HepG2 (cell line): ENCODE measurements at regions not wholly inside any gene's neighbourhood (a gene's known extent, or its start where the extent isn't known, plus 50 kb on each side); places are given as distances from the start of the nearest gene placed in this dataset.

ENCODE experiments used
- ATAC-seq: fragments of 200-7000 bp; cut with Tn5 transposase; 3 replicates; pipeline ENCODE4 v1.9.1; 2020; ENCODE audit warnings: mild to moderate bottlenecking, moderate library complexity
- BruUV-seq: library from RNA; stranded (reverse); fragments of 400-500 nt; replicated peaks from 2 replicates; lab custom pipeline; 2021; lab: Mats Ljungman, UMichigan
- CTCF ChIA-PET: fragments of 300-600 bp; formaldehyde crosslinking; extraction: SDS; loops from one replicate; lab custom pipeline; 2021; ENCODE audit warnings: low total read pairs, inconsistent platforms, low intra/inter-chr PET ratio; lab: Yijun Ruan, JAX
- POLR2A ChIA-PET: fragments of 350-600 bp; sonication (Branson Sonifier 250); formaldehyde crosslinking; loops from one replicate; lab custom pipeline; 2020; ENCODE audit warnings: antibody characterized with exemption, inconsistent platforms; lab: Yijun Ruan, JAX
- DNase-seq: peaks from one replicate; pipeline ENCODE4 v3.0.0-alpha.2; 2015; ENCODE audit warnings: low spot score
- FAIRE-seq: peaks from 3 replicates; lab custom pipeline; 2011; peaks lifted over from hg19 to GRCh38; lab: Jason Lieb, UNC
- H2AFZ ChIP-seq: one replicate; pipeline ENCODE4 v1.6.1; 2011; ENCODE audit warnings: low read length, inconsistent platforms
- H3K27ac ChIP-seq: fragments of 300-600 bp; 3 replicates; pipeline ENCODE4 v1.8.0; 2011; ENCODE audit warnings: mixed run types, mild to moderate bottlenecking, mixed read lengths, low read length, inconsistent platforms; ENCODE audit not compliant: insufficient read depth; ENCODE audit errors: extremely low read length
- H3K27me3 ChIP-seq, 2 experiments: fragments of 200-600 bp in 1 of 2; 2 replicates in 1 of 2; 3 replicates in 1 of 2; pipeline versions ENCODE4 v1.6.0 to v1.8.0; 2011; ENCODE audit warnings: low read length in 2 of 2, mild to moderate bottlenecking in 2 of 2, moderate library complexity in 2 of 2, inconsistent platforms in 1 of 2; ENCODE audit not compliant: insufficient read depth in 2 of 2, control insufficient read depth in 1 of 2
- H3K36me3 ChIP-seq, 2 experiments: fragments of 200-600 bp in 1 of 2; replicated peaks in 1 of 2; 2 replicates in 1 of 2; 3 replicates in 1 of 2; pipeline versions ENCODE4 v1.5.1 to v1.8.0; 2011; ENCODE audit warnings: low read length in 2 of 2, inconsistent platforms in 1 of 2; ENCODE audit not compliant: insufficient read depth in 2 of 2, control insufficient read depth in 1 of 2
- H3K4me1 ChIP-seq: 2 replicates; pipeline ENCODE4 v1.5.1; 2012; ENCODE audit warnings: low read length, inconsistent platforms; ENCODE audit not compliant: insufficient read depth
- H3K4me2 ChIP-seq: 2 replicates; pipeline ENCODE4 v1.6.0; 2011; ENCODE audit warnings: low read depth, low read length, inconsistent platforms
- H3K4me3 ChIP-seq, 3 experiments: fragments of 200-600 bp in 1 of 3; sonication (generic), shearing (Covaris generic) in 1 of 3; replicated peaks in 1 of 3; 2 replicates each; pipeline ENCODE4 v1.5.1; 2011 to 2016; ENCODE audit warnings: low read length in 3 of 3, inconsistent platforms in 2 of 3, low read depth in 2 of 3, mild to moderate bottlenecking in 2 of 3, control low read depth in 1 of 3, mixed read lengths in 1 of 3; ENCODE audit not compliant: insufficient read depth in 1 of 3
- H3K79me2 ChIP-seq: one replicate; pipeline ENCODE4 v1.6.1; 2011; ENCODE audit warnings: low read length, inconsistent platforms; ENCODE audit not compliant: insufficient read depth
- H3K9ac ChIP-seq: 2 replicates; pipeline ENCODE4 v1.6.0; 2011; ENCODE audit warnings: mild to moderate bottlenecking, low read depth, low read length, inconsistent platforms; ENCODE audit not compliant: insufficient read depth
- H3K9me3 ChIP-seq: 2 replicates; pipeline ENCODE4 v1.5.1; 2012; ENCODE audit warnings: mild to moderate bottlenecking, low read length
- H4K20me1 ChIP-seq: 2 replicates; pipeline ENCODE4 v1.6.0; 2011; ENCODE audit warnings: inconsistent platforms, mild to moderate bottlenecking, low read length, moderate library complexity; ENCODE audit not compliant: insufficient read depth
- ATAD3A ChIP-seq: sonication (generic); formaldehyde crosslinking; IDR thresholded peaks from 2 replicates; pipeline ENCODE4 v1.4.0; 2020; ENCODE audit warnings: missing genetic modification reagents
- BHLHE40 ChIP-seq: IDR thresholded peaks from 2 replicates; pipeline ENCODE4 v1.6.1; 2011; ENCODE audit warnings: low read length, improper control_type of control experiment
- FOXM1 ChIP-seq: sonication (generic); formaldehyde crosslinking; IDR thresholded peaks from 2 replicates; pipeline ENCODE4 v1.5.0; 2020; ENCODE audit warnings: missing genetic modification reagents
- NAIF1 ChIP-seq: sonication (generic); formaldehyde crosslinking; IDR thresholded peaks from 2 replicates; pipeline ENCODE4 v1.5.0; 2020; ENCODE audit warnings: mild to moderate bottlenecking, missing genetic modification reagents, borderline replicate concordance
- NFE2L1 ChIP-seq: sonication (generic); formaldehyde crosslinking; IDR thresholded peaks from 2 replicates; pipeline ENCODE4 v1.4.0; 2020; ENCODE audit warnings: missing genetic modification reagents, mild to moderate bottlenecking, borderline replicate concordance
- RXRB ChIP-seq: IDR thresholded peaks from 2 replicates; pipeline ENCODE4 v1.6.1; 2016; ENCODE audit warnings: borderline replicate concordance, missing genetic modification reagents, missing compliant biosample characterization
- TAF15 ChIP-seq: fragments of 200-400 bp; formaldehyde crosslinking; IDR thresholded peaks from one replicate; pipeline ENCODE4 v1.6.1; 2018; ENCODE audit warnings: mild to moderate bottlenecking, low read depth, low read length; ENCODE audit not compliant: poor library complexity, severe bottlenecking
- TGIF2 ChIP-seq: IDR thresholded peaks from 2 replicates; pipeline ENCODE4 v1.6.1; 2016; ENCODE audit warnings: control low read depth, missing compliant biosample characterization
- ZBTB38 ChIP-seq: sonication (generic); formaldehyde crosslinking; IDR thresholded peaks from 2 replicates; pipeline ENCODE4 v1.5.1; 2020; ENCODE audit warnings: mild to moderate bottlenecking, missing genetic modification reagents
- ZNF12 ChIP-seq: sonication (generic); formaldehyde crosslinking; IDR thresholded peaks from 2 replicates; pipeline ENCODE4 v1.5.0; 2020; ENCODE audit warnings: missing genetic modification reagents
- ZNF143 ChIP-seq: sonication (generic); formaldehyde crosslinking; IDR thresholded peaks from 2 replicates; pipeline ENCODE4 v1.4.0; 2020; ENCODE audit warnings: missing genetic modification reagents
- ZNF253 ChIP-seq: sonication (generic); formaldehyde crosslinking; IDR thresholded peaks from 2 replicates; pipeline ENCODE4 v1.8.0; 2022; ENCODE audit warnings: mild to moderate bottlenecking, missing genetic modification reagents, borderline replicate concordance
- ZNF33A ChIP-seq: sonication (generic); formaldehyde crosslinking; IDR thresholded peaks from 2 replicates; pipeline ENCODE4 v1.5.1; 2020; ENCODE audit warnings: missing genetic modification reagents, mild to moderate bottlenecking, moderate library complexity, borderline replicate concordance
- ZNF839 ChIP-seq: sonication (generic); formaldehyde crosslinking; IDR thresholded peaks from 2 replicates; pipeline ENCODE4 v1.4.0; 2020; ENCODE audit warnings: missing genetic modification reagents, mild to moderate bottlenecking, borderline replicate concordance
- WGBS: methylation state at CpG from one replicate; pipeline ENCODE4 v1.1.6; 2017; ENCODE audit warnings: low lambda C conversion rate; 5-methylcytosine and 5-hydroxymethylcytosine counted together
- in situ Hi-C: cut with HindIII; loops from 2 replicates; pipeline ENCODE4 v1.10.0; 2017; ENCODE audit warnings: low pct_unique_long_range_greater_than_20kb; ENCODE audit not compliant: extremely low pct_ligation_motif_present
- intact Hi-C: fragments of 100-400 bp; cut with micrococcal nuclease; formaldehyde crosslinking; loops from one replicate; pipeline ENCODE4 v1.10.0; 2022; ENCODE audit not compliant: unreplicated experiment
- TF ChIP-seq, protein P1 (sequence below): sonication (generic); formaldehyde crosslinking; IDR thresholded peaks from 2 replicates; pipeline ENCODE4 v1.4.0; 2020; ENCODE audit warnings: missing genetic modification reagents
- TF ChIP-seq, protein P2 (sequence below): sonication (generic); formaldehyde crosslinking; IDR thresholded peaks from 2 replicates; pipeline ENCODE4 v1.4.0; 2020; ENCODE audit warnings: mild to moderate bottlenecking, missing genetic modification reagents
- TF ChIP-seq, protein P3 (sequence below): sonication (generic); formaldehyde crosslinking; IDR thresholded peaks from 2 replicates; pipeline ENCODE4 v1.4.0; 2020; ENCODE audit warnings: missing genetic modification reagents, borderline replicate concordance

DNA sequence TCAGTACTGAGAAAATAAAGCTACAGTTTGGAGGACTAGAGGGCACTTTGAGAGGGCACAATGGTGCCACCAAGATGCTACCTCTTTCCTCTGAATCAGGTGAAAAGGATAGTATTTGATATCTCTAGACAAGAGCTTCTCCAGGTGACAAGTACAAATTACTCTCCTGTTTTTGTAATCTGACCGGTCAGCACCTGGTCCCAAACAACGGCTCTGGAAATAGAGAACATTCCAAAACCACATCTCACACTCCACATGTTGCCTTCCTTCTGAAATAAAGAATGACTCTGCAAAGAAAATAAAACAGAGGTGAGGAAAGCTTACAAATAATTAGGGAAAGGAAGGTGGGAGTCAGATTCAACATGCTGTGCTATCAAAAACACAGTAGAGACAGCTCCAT is 51.3 kb upstream of the CITED2 start:
- ChIA-PET POLR2A (no interaction called here), CTCF (no interaction called here)
- no peaks in the 10 kb centered on the region for H4K20me1 ChIP-seq
- no peak overlapping the region for H3K27ac ChIP-seq
- intact Hi-C loops (no loop called here), in situ Hi-C loops (no loop called here)
- BruUV-seq, result no TSS peak
- H3K36me3 ChIP-seq, result no peaks in the 10 kb centered on the region
- H2AFZ ChIP-seq, result no peak overlapping the region
- no peak overlapping the region for H3K4me2 ChIP-seq
- ATAC-seq (no peak), FAIRE-seq (no peak), DNase-seq (no peak)
- H3K9ac ChIP-seq, result no peak overlapping the region
- no peaks in the 10 kb centered on the region for H3K79me2 ChIP-seq
- TF ChIP-seq NAIF1 (no peak), ZNF12 (CRISPR knock-in tag) (no peak), ZBTB38 (CRISPR knock-in tag) (no peak), ATAD3A (CRISPR knock-in tag) (no peak), TAF15 (no peak), ZNF33A (no peak), BHLHE40 (no peak), TGIF2 (CRISPR knock-in tag) (no peak), RXRB (CRISPR knock-in tag) (no peak), NFE2L1 (CRISPR knock-in tag) (no peak), ZNF143 (no peak), FOXM1 (CRISPR knock-in tag) (no peak), ZNF839 (CRISPR knock-in tag) (no peak), ZNF253 (no peak)
- TF ChIP-seq, protein P1, sequence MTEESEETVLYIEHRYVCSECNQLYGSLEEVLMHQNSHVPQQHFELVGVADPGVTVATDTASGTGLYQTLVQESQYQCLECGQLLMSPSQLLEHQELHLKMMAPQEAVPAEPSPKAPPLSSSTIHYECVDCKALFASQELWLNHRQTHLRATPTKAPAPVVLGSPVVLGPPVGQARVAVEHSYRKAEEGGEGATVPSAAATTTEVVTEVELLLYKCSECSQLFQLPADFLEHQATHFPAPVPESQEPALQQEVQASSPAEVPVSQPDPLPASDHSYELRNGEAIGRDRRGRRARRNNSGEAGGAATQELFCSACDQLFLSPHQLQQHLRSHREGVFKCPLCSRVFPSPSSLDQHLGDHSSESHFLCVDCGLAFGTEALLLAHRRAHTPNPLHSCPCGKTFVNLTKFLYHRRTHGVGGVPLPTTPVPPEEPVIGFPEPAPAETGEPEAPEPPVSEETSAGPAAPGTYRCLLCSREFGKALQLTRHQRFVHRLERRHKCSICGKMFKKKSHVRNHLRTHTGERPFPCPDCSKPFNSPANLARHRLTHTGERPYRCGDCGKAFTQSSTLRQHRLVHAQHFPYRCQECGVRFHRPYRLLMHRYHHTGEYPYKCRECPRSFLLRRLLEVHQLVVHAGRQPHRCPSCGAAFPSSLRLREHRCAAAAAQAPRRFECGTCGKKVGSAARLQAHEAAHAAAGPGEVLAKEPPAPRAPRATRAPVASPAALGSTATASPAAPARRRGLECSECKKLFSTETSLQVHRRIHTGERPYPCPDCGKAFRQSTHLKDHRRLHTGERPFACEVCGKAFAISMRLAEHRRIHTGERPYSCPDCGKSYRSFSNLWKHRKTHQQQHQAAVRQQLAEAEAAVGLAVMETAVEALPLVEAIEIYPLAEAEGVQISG (CRISPR knock-in tag), result no peak
- TF ChIP-seq, protein P2, sequence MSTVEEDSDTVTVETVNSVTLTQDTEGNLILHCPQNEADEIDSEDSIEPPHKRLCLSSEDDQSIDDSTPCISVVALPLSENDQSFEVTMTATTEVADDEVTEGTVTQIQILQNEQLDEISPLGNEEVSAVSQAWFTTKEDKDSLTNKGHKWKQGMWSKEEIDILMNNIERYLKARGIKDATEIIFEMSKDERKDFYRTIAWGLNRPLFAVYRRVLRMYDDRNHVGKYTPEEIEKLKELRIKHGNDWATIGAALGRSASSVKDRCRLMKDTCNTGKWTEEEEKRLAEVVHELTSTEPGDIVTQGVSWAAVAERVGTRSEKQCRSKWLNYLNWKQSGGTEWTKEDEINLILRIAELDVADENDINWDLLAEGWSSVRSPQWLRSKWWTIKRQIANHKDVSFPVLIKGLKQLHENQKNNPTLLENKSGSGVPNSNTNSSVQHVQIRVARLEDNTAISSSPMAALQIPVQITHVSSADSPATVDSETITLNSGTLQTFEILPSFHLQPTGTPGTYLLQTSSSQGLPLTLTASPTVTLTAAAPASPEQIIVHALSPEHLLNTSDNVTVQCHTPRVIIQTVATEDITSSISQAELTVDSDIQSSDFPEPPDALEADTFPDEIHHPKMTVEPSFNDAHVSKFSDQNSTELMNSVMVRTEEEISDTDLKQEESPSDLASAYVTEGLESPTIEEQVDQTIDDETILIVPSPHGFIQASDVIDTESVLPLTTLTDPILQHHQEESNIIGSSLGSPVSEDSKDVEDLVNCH, result no peak
- TF ChIP-seq, protein P3, sequence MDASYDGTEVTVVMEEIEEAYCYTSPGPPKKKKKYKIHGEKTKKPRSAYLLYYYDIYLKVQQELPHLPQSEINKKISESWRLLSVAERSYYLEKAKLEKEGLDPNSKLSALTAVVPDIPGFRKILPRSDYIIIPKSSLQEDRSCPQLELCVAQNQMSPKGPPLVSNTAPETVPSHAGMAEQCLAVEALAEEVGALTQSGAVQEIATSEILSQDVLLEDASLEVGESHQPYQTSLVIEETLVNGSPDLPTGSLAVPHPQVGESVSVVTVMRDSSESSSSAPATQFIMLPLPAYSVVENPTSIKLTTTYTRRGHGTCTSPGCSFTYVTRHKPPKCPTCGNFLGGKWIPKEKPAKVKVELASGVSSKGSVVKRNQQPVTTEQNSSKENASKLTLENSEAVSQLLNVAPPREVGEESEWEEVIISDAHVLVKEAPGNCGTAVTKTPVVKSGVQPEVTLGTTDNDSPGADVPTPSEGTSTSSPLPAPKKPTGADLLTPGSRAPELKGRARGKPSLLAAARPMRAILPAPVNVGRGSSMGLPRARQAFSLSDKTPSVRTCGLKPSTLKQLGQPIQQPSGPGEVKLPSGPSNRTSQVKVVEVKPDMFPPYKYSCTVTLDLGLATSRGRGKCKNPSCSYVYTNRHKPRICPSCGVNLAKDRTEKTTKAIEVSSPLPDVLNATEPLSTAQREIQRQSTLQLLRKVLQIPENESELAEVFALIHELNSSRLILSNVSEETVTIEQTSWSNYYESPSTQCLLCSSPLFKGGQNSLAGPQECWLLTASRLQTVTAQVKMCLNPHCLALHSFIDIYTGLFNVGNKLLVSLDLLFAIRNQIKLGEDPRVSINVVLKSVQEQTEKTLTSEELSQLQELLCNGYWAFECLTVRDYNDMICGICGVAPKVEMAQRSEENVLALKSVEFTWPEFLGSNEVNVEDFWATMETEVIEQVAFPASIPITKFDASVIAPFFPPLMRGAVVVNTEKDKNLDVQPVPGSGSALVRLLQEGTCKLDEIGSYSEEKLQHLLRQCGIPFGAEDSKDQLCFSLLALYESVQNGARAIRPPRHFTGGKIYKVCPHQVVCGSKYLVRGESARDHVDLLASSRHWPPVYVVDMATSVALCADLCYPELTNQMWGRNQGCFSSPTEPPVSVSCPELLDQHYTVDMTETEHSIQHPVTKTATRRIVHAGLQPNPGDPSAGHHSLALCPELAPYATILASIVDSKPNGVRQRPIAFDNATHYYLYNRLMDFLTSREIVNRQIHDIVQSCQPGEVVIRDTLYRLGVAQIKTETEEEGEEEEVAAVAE (CRISPR knock-in tag), result no peak
- no peaks in the 10 kb centered on the region for H3K9me3 ChIP-seq
- H3K4me1 ChIP-seq, result peaks cover under 1% of the 10 kb centered on the region; the same call in 1 of the 2 replicates
- peaks cover 0 to 2% of the 10 kb centered on the region in 2 experiments; a peak in 1 of 5 replicates for H3K27me3 ChIP-seq
- H3K4me3 ChIP-seq, result no peak overlapping the region
- 28% methylated on average over 2 of the region's 2 CpGs for WGBS
